Activated naive CD4-positive, alpha-beta T cell treated with anti-CD3 and anti-CD28 coated beads for 36 hours (primary cell): ENCODE measurements at regions not wholly inside any gene's neighbourhood (a gene's known extent, or its start where the extent isn't known, plus 50 kb on each side); places are given as distances from the start of the nearest gene placed in this dataset.

ENCODE experiments used
- CTCF ChIA-PET: fragments of 350-600 bp; sonication (Branson Sonifier 250); formaldehyde crosslinking; loops from one replicate; lab custom pipeline; 2021; ENCODE audit warnings: antibody characterized with exemption; lab: Charles Lee
- DNase-seq: peaks from one replicate; pipeline ENCODE4 v3.0.0-alpha.2; 2020
- H3K27ac Mint-ChIP-seq: one replicate; pipeline ENCODE4 v1.8.0; 2021; ENCODE audit warnings: mild to moderate bottlenecking, mixed read lengths
- H3K27me3 Mint-ChIP-seq: one replicate; pipeline ENCODE4 v1.8.0; 2021; ENCODE audit warnings: low read depth, mixed read lengths
- H3K36me3 Mint-ChIP-seq: one replicate; pipeline ENCODE4 v1.8.0; 2021; ENCODE audit warnings: low read depth, mixed read lengths
- H3K4me1 Mint-ChIP-seq: one replicate; pipeline ENCODE4 v1.8.0; 2021; ENCODE audit warnings: low read depth, mixed read lengths
- H3K4me3 Mint-ChIP-seq: one replicate; pipeline ENCODE4 v1.8.0; 2021; ENCODE audit warnings: mild to moderate bottlenecking, moderate library complexity, mixed read lengths
- H3K9me3 Mint-ChIP-seq: one replicate; pipeline ENCODE4 v1.8.0; 2021; ENCODE audit warnings: mixed read lengths
- intact Hi-C: fragments of 100-400 bp; cut with micrococcal nuclease; formaldehyde crosslinking; loops from one replicate; pipeline ENCODE4 v1.15.1; 2023

- Mint-ChIP-seq H3K9me3 (no peaks in the 10 kb centered on the region), H3K27ac (no peak overlapping the region), H3K27me3 (no peaks in the 10 kb centered on the region), H3K36me3 (no peaks in the 10 kb centered on the region), H3K4me3 (no peak overlapping the region), H3K4me1 (no peaks in the 10 kb centered on the region)
- DNase-seq: no peak
- intact Hi-C loops: no loop called here
- CTCF ChIA-PET: no interaction called here
These were observed 157.0 kb upstream of the TLL1 start for GRCh38 chr4:165715989-165716388.

DNA sequence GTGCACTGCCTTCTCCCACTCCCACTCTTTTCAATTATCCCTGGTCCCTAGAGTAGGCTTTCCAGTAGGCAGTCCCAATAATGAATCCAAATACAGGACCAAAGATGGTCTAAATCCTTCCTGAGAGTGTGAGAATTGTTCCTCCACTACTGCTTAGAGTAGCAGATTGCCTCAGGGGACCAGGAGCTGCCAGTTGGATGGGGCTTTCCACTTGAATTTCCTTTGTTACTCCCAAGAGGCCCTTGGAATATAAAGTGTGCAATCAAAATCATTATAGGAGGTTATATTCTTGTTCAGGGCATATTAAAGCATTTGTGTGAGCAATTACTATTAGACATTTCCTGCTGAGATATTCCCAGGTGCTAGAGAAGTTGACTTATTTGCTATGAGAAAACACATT is 156.6 kb upstream of the TLL1 start:
- H3K9me3 Mint-ChIP-seq: no peaks in the 10 kb centered on the region
- H3K27ac Mint-ChIP-seq: no peak overlapping the region
- H3K36me3 Mint-ChIP-seq: no peaks in the 10 kb centered on the region
- intact Hi-C loops: no loop called here
- no peaks in the 10 kb centered on the region for H3K27me3 Mint-ChIP-seq
- H3K4me1 Mint-ChIP-seq: no peaks in the 10 kb centered on the region
- no peak for DNase-seq
- no peak overlapping the region for H3K4me3 Mint-ChIP-seq
- CTCF ChIA-PET: no interaction called here

DNA sequence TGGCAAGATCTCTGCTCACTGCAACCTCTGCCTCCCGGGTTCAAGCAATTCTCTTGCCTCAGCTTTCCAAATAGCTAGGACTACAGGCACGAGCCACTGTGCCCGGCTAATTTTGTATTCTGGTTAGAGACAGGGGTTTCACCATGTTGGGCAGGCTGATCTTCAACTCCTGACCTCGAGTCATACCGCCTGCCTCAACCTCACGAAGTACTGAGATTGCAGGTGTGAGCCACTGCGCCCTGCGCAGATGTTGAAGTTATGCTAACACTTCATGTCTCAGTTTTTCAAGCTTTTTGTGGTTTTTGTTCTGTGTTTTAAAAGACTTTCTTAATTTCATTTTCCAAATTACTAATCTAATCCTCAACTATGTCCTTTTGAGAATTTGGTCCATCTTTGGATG is 154.4 kb upstream of the TLL1 start:
- CTCF ChIA-PET: no interaction called here
- no peaks in the 10 kb centered on the region for H3K27me3 Mint-ChIP-seq
- no peak for DNase-seq
- no peak overlapping the region for H3K4me3 Mint-ChIP-seq
- H3K36me3 Mint-ChIP-seq: no peaks in the 10 kb centered on the region
- intact Hi-C loops: no loop called here
- no peak overlapping the region for H3K27ac Mint-ChIP-seq
- H3K4me1 Mint-ChIP-seq: no peaks in the 10 kb centered on the region
- H3K9me3 Mint-ChIP-seq: no peaks in the 10 kb centered on the region

DNA sequence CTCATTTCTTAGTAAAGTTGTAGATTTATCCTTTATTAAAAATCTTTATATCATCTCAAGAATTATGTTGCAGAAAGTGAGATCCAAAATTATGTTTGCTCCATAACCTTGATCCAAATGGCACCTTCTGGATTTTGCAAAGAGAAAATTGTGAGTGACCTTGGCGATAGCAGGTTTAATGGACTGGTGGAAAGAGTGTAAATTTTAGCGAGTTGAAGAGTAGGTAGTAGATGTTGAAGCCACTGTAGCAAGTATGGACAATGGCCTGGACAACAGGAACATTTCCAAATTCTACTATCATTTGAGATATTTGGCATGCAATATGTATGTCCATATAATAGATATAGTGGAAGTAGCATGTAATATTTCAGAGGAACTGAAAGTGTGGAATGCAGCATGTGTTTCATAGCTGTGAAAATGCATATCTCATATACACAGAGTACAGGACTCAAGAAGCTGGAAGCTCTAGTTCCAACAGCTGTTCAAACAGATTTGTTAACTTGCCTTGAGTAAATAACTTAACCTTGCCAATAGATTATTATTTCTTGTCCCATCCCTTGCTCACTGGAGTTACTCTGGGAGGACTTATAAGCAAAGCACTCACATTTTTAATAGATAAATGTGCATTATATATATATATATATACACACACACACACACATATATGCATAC is 152.5 kb upstream of the TLL1 start:
- intact Hi-C loops: no loop called here
- Mint-ChIP-seq H3K27me3 (no peaks in the 10 kb centered on the region), H3K27ac (no peak overlapping the region), H3K9me3 (no peaks in the 10 kb centered on the region), H3K4me1 (no peaks in the 10 kb centered on the region), H3K36me3 (no peaks in the 10 kb centered on the region), H3K4me3 (no peak overlapping the region)
- CTCF ChIA-PET: no interaction called here
- no peak for DNase-seq

DNA sequence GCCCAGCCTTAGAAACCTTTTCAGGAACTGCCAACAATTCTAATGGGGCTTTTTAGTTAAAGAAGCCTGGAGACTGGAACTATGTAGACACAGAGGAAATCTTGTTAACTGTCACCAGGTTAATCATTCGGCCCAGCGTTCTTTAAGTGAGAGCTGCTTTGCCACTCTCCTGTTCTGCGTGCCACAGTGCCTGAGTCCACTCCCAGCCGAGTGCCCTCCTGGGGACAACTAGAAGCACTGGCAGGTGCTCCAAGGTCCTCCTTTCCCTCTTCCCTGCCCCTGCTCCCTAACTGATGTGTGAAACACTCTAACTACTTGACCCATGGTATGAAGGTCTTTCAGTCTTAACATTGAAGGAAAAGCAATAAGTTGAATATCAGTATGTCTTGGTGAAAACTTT is 151.2 kb upstream of the TLL1 start:
- no peak for DNase-seq
- Mint-ChIP-seq H3K27ac (no peak overlapping the region), H3K36me3 (no peaks in the 10 kb centered on the region), H3K9me3 (no peaks in the 10 kb centered on the region), H3K4me1 (no peaks in the 10 kb centered on the region), H3K27me3 (no peaks in the 10 kb centered on the region), H3K4me3 (no peak overlapping the region)
- intact Hi-C loops: no loop called here
- CTCF ChIA-PET: no interaction called here

GRCh38 chr4:165723051-165723795 is 149.8 kb upstream of the TLL1 start:
- Mint-ChIP-seq H3K4me1 (no peaks in the 10 kb centered on the region), H3K27me3 (no peaks in the 10 kb centered on the region), H3K36me3 (no peaks in the 10 kb centered on the region), H3K4me3 (no peak overlapping the region), H3K27ac (no peak overlapping the region), H3K9me3 (no peaks in the 10 kb centered on the region)
- no peak for DNase-seq
- intact Hi-C loops: no loop called here
- CTCF ChIA-PET: interaction anchor here (0.5 kb wide), 1 partner anchor 262 kb away, joined by 3 read pairs; no protein-coding TSS in a partner anchor

- Mint-ChIP-seq H3K4me3 (no peak overlapping the region), H3K36me3 (no peaks in the 10 kb centered on the region), H3K27ac (no peak overlapping the region), H3K9me3 (no peaks in the 10 kb centered on the region), H3K27me3 (no peaks in the 10 kb centered on the region), H3K4me1 (no peaks in the 10 kb centered on the region)
- DNase-seq: no peak
- intact Hi-C loops: no loop called here
- CTCF ChIA-PET: no interaction called here
These were observed 148.3 kb upstream of the TLL1 start for GRCh38 chr4:165724786-165725185.

DNA sequence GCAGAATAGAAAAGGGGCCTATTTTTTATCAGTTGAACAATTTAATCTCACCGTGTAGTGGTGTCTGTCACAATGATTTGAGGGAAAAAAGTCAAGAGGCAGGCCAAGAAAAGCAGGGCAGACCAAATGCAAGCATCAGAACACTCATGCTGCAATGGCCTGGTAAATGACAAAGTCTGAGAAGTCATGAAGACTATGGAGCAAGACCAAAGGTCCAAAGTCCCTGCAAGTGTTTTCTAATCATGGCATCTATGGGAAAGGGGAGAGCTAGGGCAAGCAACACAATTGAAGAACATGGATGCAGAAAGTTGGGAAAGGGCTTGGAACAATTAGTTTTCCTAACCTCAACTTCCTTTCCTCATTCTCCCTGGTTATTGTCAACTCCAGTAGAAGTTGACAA is 147.7 kb upstream of the TLL1 start:
- intact Hi-C loops: no loop called here
- no peaks in the 10 kb centered on the region for H3K9me3 Mint-ChIP-seq
- no peak overlapping the region for H3K27ac Mint-ChIP-seq
- no peaks in the 10 kb centered on the region for H3K27me3 Mint-ChIP-seq
- CTCF ChIA-PET: no interaction called here
- DNase-seq: no peak
- H3K4me3 Mint-ChIP-seq: no peak overlapping the region
- H3K4me1 Mint-ChIP-seq: no peaks in the 10 kb centered on the region
- H3K36me3 Mint-ChIP-seq: no peaks in the 10 kb centered on the region

DNA sequence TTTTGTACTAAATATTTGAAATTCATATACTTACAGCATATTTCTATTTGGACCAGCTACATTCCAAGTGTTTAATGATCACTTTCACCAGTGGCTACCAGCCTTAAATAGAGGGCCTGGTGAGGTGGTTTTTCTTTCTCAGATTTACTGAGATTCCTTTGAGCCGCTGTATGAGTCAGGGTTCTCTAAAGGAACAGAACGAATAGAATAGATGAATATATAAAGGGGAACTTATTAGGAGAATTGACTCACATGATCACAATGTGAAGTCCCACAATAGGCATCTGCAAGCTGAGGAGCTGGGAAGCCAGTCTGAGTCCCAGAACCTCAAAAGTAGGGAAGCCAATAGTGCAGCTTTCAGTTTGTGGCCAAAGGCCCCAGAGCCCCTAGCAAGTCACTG is 146.2 kb upstream of the TLL1 start:
- H3K4me3 Mint-ChIP-seq: no peak overlapping the region
- intact Hi-C loops: no loop called here

DNA sequence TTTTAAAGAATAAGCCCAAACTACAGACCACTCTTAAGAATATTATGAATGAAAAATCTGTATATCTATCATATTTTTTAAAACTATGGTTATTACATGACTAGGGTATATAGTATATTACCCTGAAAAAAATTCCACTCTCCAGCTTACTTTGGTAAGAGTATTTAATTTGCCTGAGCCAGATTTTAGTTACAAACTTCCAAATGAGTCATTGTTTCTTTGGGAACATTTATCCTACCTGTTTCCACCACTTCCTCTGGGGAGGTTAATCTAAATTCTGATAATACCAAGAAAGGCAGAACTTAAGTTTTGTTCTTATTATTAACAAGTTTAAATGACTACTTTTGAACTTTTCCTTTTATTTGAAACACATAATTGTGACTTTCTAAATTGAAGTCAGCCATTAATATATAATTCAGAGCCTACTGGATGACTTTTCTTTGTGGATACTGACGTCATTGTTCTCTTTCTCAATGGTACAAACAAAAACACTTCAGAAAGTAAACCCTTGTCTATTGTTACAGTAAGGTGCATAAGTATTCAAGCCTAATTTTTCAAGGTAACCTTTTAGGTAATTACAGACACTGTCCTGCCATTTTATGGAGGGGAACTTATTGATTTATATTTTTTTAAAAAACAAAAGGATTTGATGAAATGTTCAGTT is 135.6 kb upstream of the TLL1 start:
- H3K27ac Mint-ChIP-seq: no peak overlapping the region
- intact Hi-C loops: no loop called here
- H3K36me3 Mint-ChIP-seq: no peaks in the 10 kb centered on the region
- no peaks in the 10 kb centered on the region for H3K27me3 Mint-ChIP-seq
- CTCF ChIA-PET: no interaction called here
- no peaks in the 10 kb centered on the region for H3K4me1 Mint-ChIP-seq
- no peak for DNase-seq
- no peak overlapping the region for H3K4me3 Mint-ChIP-seq
- no peaks in the 10 kb centered on the region for H3K9me3 Mint-ChIP-seq

More for the DNA sequence above, 146.2 kb upstream of the TLL1 start:
- Mint-ChIP-seq H3K27me3 (no peaks in the 10 kb centered on the region), H3K9me3 (no peaks in the 10 kb centered on the region), H3K36me3 (no peaks in the 10 kb centered on the region), H3K27ac (no peak overlapping the region), H3K4me1 (no peaks in the 10 kb centered on the region)
- no peak for DNase-seq
- CTCF ChIA-PET: no interaction called here

GRCh38 chr4:165738571-165738970 is 134.5 kb upstream of the TLL1 start:
- Mint-ChIP-seq H3K27me3 (no peaks in the 10 kb centered on the region), H3K4me3 (no peak overlapping the region), H3K27ac (no peak overlapping the region), H3K36me3 (no peaks in the 10 kb centered on the region), H3K4me1 (no peaks in the 10 kb centered on the region), H3K9me3 (no peaks in the 10 kb centered on the region)
- CTCF ChIA-PET: no interaction called here
- intact Hi-C loops: no loop called here
- no peak for DNase-seq

GRCh38 chr4:165740911-165741310 is 132.1 kb upstream of the TLL1 start:
- no peaks in the 10 kb centered on the region for H3K4me1 Mint-ChIP-seq
- no peaks in the 10 kb centered on the region for H3K27me3 Mint-ChIP-seq
- DNase-seq: no peak
- H3K27ac Mint-ChIP-seq: no peak overlapping the region
- H3K9me3 Mint-ChIP-seq: no peaks in the 10 kb centered on the region
- no peaks in the 10 kb centered on the region for H3K36me3 Mint-ChIP-seq
- CTCF ChIA-PET: no interaction called here
- no peak overlapping the region for H3K4me3 Mint-ChIP-seq
- intact Hi-C loops: no loop called here

GRCh38 chr4:165743422-165743821 is 129.6 kb upstream of the TLL1 start:
- CTCF ChIA-PET: no interaction called here
- Mint-ChIP-seq H3K27ac (no peak overlapping the region), H3K9me3 (no peaks in the 10 kb centered on the region), H3K4me3 (no peak overlapping the region), H3K36me3 (no peaks in the 10 kb centered on the region), H3K4me1 (no peaks in the 10 kb centered on the region), H3K27me3 (no peaks in the 10 kb centered on the region)
- DNase-seq: no peak
- intact Hi-C loops: no loop called here
